Neural cell (in vitro differentiated cells): ENCODE measurements at regions not wholly inside any gene's neighbourhood (a gene's known extent, or its start where the extent isn't known, plus 50 kb on each side); places are given as distances from the start of the nearest gene placed in this dataset.

Source experiments
- H2AFZ ChIP-seq: fragments of 200-600, 300-800 bp; sonication (generic), shearing (Covaris generic); 2 replicates; pipeline ENCODE4 v1.6.0; 2014; ENCODE audit warnings: low read depth, mild to moderate bottlenecking, antibody characterized with exemption, low read length, moderate library complexity
- H3F3A ChIP-seq: fragments of 200-600 bp; shearing (Covaris generic); 2 replicates; pipeline ENCODE4 v1.6.1; 2016; ENCODE audit warnings: mild to moderate bottlenecking, moderate library complexity, mixed read lengths, antibody characterized with exemption, low read length; ENCODE audit not compliant: insufficient read depth, poor library complexity, severe bottlenecking
- H3K27ac ChIP-seq: fragments of 200-600, 300-800 bp; sonication (generic), shearing (Covaris generic); 2 replicates; pipeline ENCODE4 v1.5.1; 2014; ENCODE audit warnings: mild to moderate bottlenecking, low read length, moderate library complexity
- H3K27me3 ChIP-seq: fragments of 300-800, 200-600 bp; sonication (generic), shearing (Covaris generic); 2 replicates; pipeline ENCODE4 v1.6.0; 2014; ENCODE audit warnings: mild to moderate bottlenecking, low read depth, low read length, moderate library complexity; ENCODE audit not compliant: insufficient read depth
- H3K36me3 ChIP-seq: fragments of 300-800, 200-600 bp; sonication (generic), shearing (Covaris generic); 2 replicates; pipeline ENCODE4 v1.5.1; 2014; ENCODE audit warnings: mild to moderate bottlenecking, antibody characterized with exemption, low read length, moderate library complexity; ENCODE audit not compliant: insufficient read depth
- H3K4me2 ChIP-seq: fragments of 300-800, 200-600 bp; sonication (generic), shearing (Covaris generic); 2 replicates; pipeline ENCODE4 v1.6.0; 2014; ENCODE audit warnings: mild to moderate bottlenecking, low read length
- H3K4me3 ChIP-seq: fragments of 300-800, 200-600 bp; sonication (generic), shearing (Covaris generic); 2 replicates; pipeline ENCODE4 v1.5.1; 2014; ENCODE audit warnings: mild to moderate bottlenecking, low read length, moderate library complexity
- H3K79me2 ChIP-seq: fragments of 200-600 bp; shearing (Covaris generic); replicated peaks from 2 replicates; pipeline ENCODE4 v1.6.0; 2014; ENCODE audit warnings: mild to moderate bottlenecking, low read length, moderate library complexity; ENCODE audit not compliant: insufficient read depth
- H3K9ac ChIP-seq: fragments of 300-800, 200-600 bp; sonication (generic), shearing (Covaris generic); 2 replicates; pipeline ENCODE4 v1.6.1; 2016; ENCODE audit warnings: mild to moderate bottlenecking, low read length, mixed read lengths
- H3K9me2 ChIP-seq: fragments of 200-600 bp; shearing (Covaris generic); 2 replicates; pipeline ENCODE4 v1.6.1; 2016; ENCODE audit warnings: mild to moderate bottlenecking, low read length, mixed read lengths; ENCODE audit not compliant: insufficient read depth
- H3K9me3 ChIP-seq: fragments of 200-600, 300-800 bp; sonication (generic), shearing (Covaris generic); 2 replicates; pipeline ENCODE4 v1.6.1; 2016; ENCODE audit warnings: mild to moderate bottlenecking, mixed run types, low read length, moderate library complexity, mixed read lengths
- H4K20me1 ChIP-seq: fragments of 200-600 bp; shearing (Covaris generic); 2 replicates; pipeline ENCODE4 v1.6.1; 2016; ENCODE audit warnings: mild to moderate bottlenecking, mixed run types; ENCODE audit not compliant: insufficient read depth
- CTCF ChIP-seq: fragments of 450-650 bp; IDR thresholded peaks from 2 replicates; pipeline ENCODE4 v1.5.1; 2014; ENCODE audit warnings: antibody characterized with exemption, mild to moderate bottlenecking, moderate library complexity; ENCODE audit not compliant: poor library complexity, severe bottlenecking
- EP300 ChIP-seq: fragments of 450-650 bp; conservative IDR thresholded peaks from 2 replicates; pipeline ENCODE4 v1.6.1; 2014; ENCODE audit warnings: antibody characterized with exemption, mild to moderate bottlenecking, moderate library complexity; ENCODE audit not compliant: poor library complexity, severe bottlenecking
- EZH2 ChIP-seq: fragments of 200-600, 300-800 bp; shearing (Covaris generic), sonication (generic); IDR thresholded peaks from 2 replicates; pipeline ENCODE4 v1.6.1; 2014; ENCODE audit warnings: antibody characterized with exemption, low read length, borderline replicate concordance, mild to moderate bottlenecking; ENCODE audit not compliant: insufficient read depth, poor library complexity, severe bottlenecking
- MXI1 ChIP-seq: fragments of 450-650 bp; conservative IDR thresholded peaks from 2 replicates; pipeline ENCODE4 v1.6.1; 2014; ENCODE audit warnings: antibody characterized with exemption, mild to moderate bottlenecking; ENCODE audit not compliant: poor library complexity, severe bottlenecking
- POLR2AphosphoS5 ChIP-seq: IDR thresholded peaks from 2 replicates; pipeline ENCODE4 v1.6.1; 2012
- RAD21 ChIP-seq: fragments of 450-650 bp; conservative IDR thresholded peaks from 2 replicates; pipeline ENCODE4 v1.6.1; 2014; ENCODE audit warnings: antibody characterized with exemption, mild to moderate bottlenecking, moderate library complexity
- SMC3 ChIP-seq: fragments of 450-650 bp; conservative IDR thresholded peaks from 2 replicates; pipeline ENCODE4 v1.6.1; 2014; ENCODE audit warnings: antibody characterized with exemption, mild to moderate bottlenecking, moderate library complexity; ENCODE audit not compliant: poor library complexity
- TAF1 ChIP-seq: IDR thresholded peaks from 2 replicates; pipeline ENCODE4 v1.6.1; 2012; ENCODE audit warnings: low read depth
- TF ChIP-seq, protein P1 (sequence below): IDR thresholded peaks from 2 replicates; pipeline ENCODE4 v1.6.1; 2012; ENCODE audit warnings: borderline replicate concordance

- Histone ChIP-seq H3K9me2 (no peaks in the 10 kb centered on the region), H3K79me2 (no peaks in the 10 kb centered on the region), H3K9me3 (no peaks in the 10 kb centered on the region), H2AFZ (no peak overlapping the region), H3F3A (no peaks in the 10 kb centered on the region), H4K20me1 (no peaks in the 10 kb centered on the region), H3K36me3 (no peaks in the 10 kb centered on the region), H3K4me2 (no peak overlapping the region), H3K27me3 (no peaks in the 10 kb centered on the region), H3K9ac (no peak overlapping the region), H3K4me3 (no peak overlapping the region), H3K27ac (no peak overlapping the region)
- TF ChIP-seq POLR2AphosphoS5 (no peak), TAF1 (no peak), RAD21 (no peak), CTCF (no peak)
- TF ChIP-seq, protein P1, sequence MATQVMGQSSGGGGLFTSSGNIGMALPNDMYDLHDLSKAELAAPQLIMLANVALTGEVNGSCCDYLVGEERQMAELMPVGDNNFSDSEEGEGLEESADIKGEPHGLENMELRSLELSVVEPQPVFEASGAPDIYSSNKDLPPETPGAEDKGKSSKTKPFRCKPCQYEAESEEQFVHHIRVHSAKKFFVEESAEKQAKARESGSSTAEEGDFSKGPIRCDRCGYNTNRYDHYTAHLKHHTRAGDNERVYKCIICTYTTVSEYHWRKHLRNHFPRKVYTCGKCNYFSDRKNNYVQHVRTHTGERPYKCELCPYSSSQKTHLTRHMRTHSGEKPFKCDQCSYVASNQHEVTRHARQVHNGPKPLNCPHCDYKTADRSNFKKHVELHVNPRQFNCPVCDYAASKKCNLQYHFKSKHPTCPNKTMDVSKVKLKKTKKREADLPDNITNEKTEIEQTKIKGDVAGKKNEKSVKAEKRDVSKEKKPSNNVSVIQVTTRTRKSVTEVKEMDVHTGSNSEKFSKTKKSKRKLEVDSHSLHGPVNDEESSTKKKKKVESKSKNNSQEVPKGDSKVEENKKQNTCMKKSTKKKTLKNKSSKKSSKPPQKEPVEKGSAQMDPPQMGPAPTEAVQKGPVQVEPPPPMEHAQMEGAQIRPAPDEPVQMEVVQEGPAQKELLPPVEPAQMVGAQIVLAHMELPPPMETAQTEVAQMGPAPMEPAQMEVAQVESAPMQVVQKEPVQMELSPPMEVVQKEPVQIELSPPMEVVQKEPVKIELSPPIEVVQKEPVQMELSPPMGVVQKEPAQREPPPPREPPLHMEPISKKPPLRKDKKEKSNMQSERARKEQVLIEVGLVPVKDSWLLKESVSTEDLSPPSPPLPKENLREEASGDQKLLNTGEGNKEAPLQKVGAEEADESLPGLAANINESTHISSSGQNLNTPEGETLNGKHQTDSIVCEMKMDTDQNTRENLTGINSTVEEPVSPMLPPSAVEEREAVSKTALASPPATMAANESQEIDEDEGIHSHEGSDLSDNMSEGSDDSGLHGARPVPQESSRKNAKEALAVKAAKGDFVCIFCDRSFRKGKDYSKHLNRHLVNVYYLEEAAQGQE, result no peak
These were observed 820.1 kb upstream of the AMELY start for GRCh38 chrY:7731651-7732050.

- Histone ChIP-seq H3K9ac (no peak overlapping the region), H3K9me3 (no peaks in the 10 kb centered on the region), H3K27me3 (no peaks in the 10 kb centered on the region), H3K36me3 (no peaks in the 10 kb centered on the region), H3K9me2 (no peaks in the 10 kb centered on the region), H3K79me2 (no peaks in the 10 kb centered on the region), H4K20me1 (no peaks in the 10 kb centered on the region), H3F3A (no peaks in the 10 kb centered on the region), H3K4me2 (no peak overlapping the region), H3K4me3 (no peak overlapping the region), H2AFZ (no peak overlapping the region), H3K27ac (no peak overlapping the region)
- TF ChIP-seq SMC3, result no peak
- TF ChIP-seq EP300, result no peak
- no peak for TF ChIP-seq CTCF
- TF ChIP-seq POLR2AphosphoS5, result no peak
- TF ChIP-seq EZH2, result no peak
- TF ChIP-seq, protein P1, result no peak
- TF ChIP-seq RAD21, result no peak
- TF ChIP-seq TAF1, result no peak
- TF ChIP-seq MXI1, result no peak
These were observed 819.1 kb upstream of the AMELY start for GRCh38 chrY:7730664-7731063.
